ENCODE measurements at regions not wholly inside any gene's neighbourhood (a gene's known extent, or its start where the extent isn't known, plus 50 kb on each side); places are given as distances from the start of the nearest gene placed in this dataset.

- TF ChIP-seq, protein P1, sequence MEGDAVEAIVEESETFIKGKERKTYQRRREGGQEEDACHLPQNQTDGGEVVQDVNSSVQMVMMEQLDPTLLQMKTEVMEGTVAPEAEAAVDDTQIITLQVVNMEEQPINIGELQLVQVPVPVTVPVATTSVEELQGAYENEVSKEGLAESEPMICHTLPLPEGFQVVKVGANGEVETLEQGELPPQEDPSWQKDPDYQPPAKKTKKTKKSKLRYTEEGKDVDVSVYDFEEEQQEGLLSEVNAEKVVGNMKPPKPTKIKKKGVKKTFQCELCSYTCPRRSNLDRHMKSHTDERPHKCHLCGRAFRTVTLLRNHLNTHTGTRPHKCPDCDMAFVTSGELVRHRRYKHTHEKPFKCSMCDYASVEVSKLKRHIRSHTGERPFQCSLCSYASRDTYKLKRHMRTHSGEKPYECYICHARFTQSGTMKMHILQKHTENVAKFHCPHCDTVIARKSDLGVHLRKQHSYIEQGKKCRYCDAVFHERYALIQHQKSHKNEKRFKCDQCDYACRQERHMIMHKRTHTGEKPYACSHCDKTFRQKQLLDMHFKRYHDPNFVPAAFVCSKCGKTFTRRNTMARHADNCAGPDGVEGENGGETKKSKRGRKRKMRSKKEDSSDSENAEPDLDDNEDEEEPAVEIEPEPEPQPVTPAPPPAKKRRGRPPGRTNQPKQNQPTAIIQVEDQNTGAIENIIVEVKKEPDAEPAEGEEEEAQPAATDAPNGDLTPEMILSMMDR (conservative IDR thresholded peaks at IDR 0.05 in 1 of 2, IDR thresholded peaks at IDR 0.05 in 1 of 2; ENCODE audit: low read depth in 1 of 2, low read length in 2 of 2) = no peak
- TF ChIP-seq EZH2 (IDR thresholded peaks at IDR 0.05; ENCODE audit: low read length, missing control alignments) = no peak
These were observed 300.7 kb downstream of the NOL4 start for GRCh38 chr18:33923980-33924379.
